Loucy (cell line): ENCODE measurements at regions not wholly inside any gene's neighbourhood (a gene's known extent, or its start where the extent isn't known, plus 50 kb on each side); places are given as distances from the start of the nearest gene placed in this dataset.

ENCODE experiments used
- H2AFZ ChIP-seq: fragments of 200-600 bp; sonication (generic); 2 replicates; pipeline ENCODE4 v1.6.0; 2016; ENCODE audit warnings: antibody characterized with exemption, mild to moderate bottlenecking, low read length, moderate library complexity
- H3F3A ChIP-seq: fragments of 200-600 bp; 2 replicates; pipeline ENCODE4 v1.6.0; 2016; ENCODE audit warnings: antibody characterized with exemption, low read depth, mild to moderate bottlenecking
- H3K27me3 ChIP-seq: fragments of 200-600 bp; sonication (generic); 2 replicates; pipeline ENCODE4 v1.6.1; 2014; ENCODE audit warnings: low read length, mild to moderate bottlenecking; ENCODE audit not compliant: insufficient read depth, poor library complexity, severe bottlenecking
- H3K36me3 ChIP-seq: fragments of 200-600 bp; sonication (generic); 2 replicates; pipeline ENCODE4 v1.6.1; 2016; ENCODE audit warnings: low read length; ENCODE audit not compliant: insufficient read depth
- H3K4me1 ChIP-seq: fragments of 200-600 bp; sonication (generic); 2 replicates; pipeline ENCODE4 v1.5.1; 2014; ENCODE audit warnings: low read length, mild to moderate bottlenecking; ENCODE audit not compliant: insufficient read depth, poor library complexity, severe bottlenecking
- H3K4me2 ChIP-seq: fragments of 200-600 bp; sonication (generic); 2 replicates; pipeline ENCODE4 v1.6.0; 2014; ENCODE audit warnings: antibody characterized with exemption, low read length, low read depth, mild to moderate bottlenecking; ENCODE audit not compliant: poor library complexity, severe bottlenecking
- H3K4me3 ChIP-seq: fragments of 200-600 bp; sonication (generic); 2 replicates; pipeline ENCODE4 v1.5.1; 2014; ENCODE audit warnings: low read length, mild to moderate bottlenecking, mixed read lengths; ENCODE audit not compliant: poor library complexity, severe bottlenecking
- H3K79me2 ChIP-seq: fragments of 200-600 bp; sonication (generic); 2 replicates; pipeline ENCODE4 v1.6.1; 2014; ENCODE audit warnings: low read length; ENCODE audit not compliant: insufficient read depth
- H3K9ac ChIP-seq: fragments of 200-600 bp; sonication (generic); 2 replicates; pipeline ENCODE4 v1.6.0; 2014; ENCODE audit warnings: mild to moderate bottlenecking, low read depth, low read length, moderate library complexity; ENCODE audit not compliant: poor library complexity, severe bottlenecking
- H3K9me2 ChIP-seq: fragments of 200-600 bp; sonication (generic); replicated peaks from 2 replicates; pipeline ENCODE4 v1.6.1; 2016; ENCODE audit warnings: low read depth, low read length, mixed read lengths
- H3K9me3 ChIP-seq: fragments of 200-600 bp; sonication (generic); 2 replicates; pipeline ENCODE4 v1.6.1; 2014; ENCODE audit warnings: mild to moderate bottlenecking, antibody characterized with exemption, low read length, low read depth; ENCODE audit not compliant: insufficient read depth
- H4K20me1 ChIP-seq: fragments of 200-600 bp; sonication (generic); 2 replicates; pipeline ENCODE4 v1.6.0; 2014; ENCODE audit warnings: antibody characterized with exemption, low read length, mild to moderate bottlenecking; ENCODE audit not compliant: insufficient read depth, poor library complexity, severe bottlenecking
- EZH2phosphoT487 ChIP-seq: fragments of 200-600 bp; IDR thresholded peaks from 2 replicates; pipeline ENCODE4 v1.6.1; 2018; ENCODE audit warnings: antibody characterized with exemption, mild to moderate bottlenecking, moderate library complexity, borderline replicate concordance
- TF ChIP-seq, protein P1 (sequence below): fragments of 200-600 bp; sonication (generic); conservative IDR thresholded peaks from 2 replicates; pipeline ENCODE4 v1.5.1; 2014; ENCODE audit warnings: mild to moderate bottlenecking, antibody characterized with exemption, low read length

DNA sequence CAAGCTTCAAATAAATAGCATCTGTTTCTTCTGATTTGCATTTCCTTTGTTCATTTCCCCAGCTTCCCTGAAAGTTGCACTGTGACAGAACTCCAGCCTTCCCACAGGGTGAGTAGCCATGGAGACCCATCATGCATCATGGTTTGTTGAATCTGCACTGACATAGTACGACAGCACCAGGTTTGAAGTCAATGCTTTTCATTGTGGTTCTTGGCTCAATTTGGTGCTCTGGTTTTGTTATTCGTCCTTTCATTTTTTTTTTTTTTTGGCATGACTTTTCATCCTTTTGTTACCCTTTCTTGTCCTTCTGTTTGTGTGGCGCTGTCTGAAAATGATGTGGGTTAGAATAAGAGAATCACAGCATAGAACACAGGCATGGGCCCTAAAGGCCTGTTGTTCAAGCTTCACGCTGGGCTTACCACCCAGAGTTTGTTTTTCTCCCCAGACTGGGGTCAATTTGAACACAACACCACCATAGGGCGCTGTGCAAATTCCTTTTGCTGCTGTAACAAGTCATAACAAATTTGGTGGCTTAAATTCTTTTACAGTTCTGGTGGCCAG, 206.2 kb upstream of the CDH10 start:
- no peaks in the 10 kb centered on the region for H3K9me2 ChIP-seq
- no peaks in the 10 kb centered on the region for H3K79me2 ChIP-seq
- H4K20me1 ChIP-seq: no peaks in the 10 kb centered on the region
- H3K9ac ChIP-seq: no peak overlapping the region
- no peaks in the 10 kb centered on the region for H3K4me1 ChIP-seq
- no peaks in the 10 kb centered on the region for H3K27me3 ChIP-seq
- no peak overlapping the region for H3K4me2 ChIP-seq
- H3K4me3 ChIP-seq: no peak overlapping the region
- no peak for TF ChIP-seq EZH2phosphoT487
- TF ChIP-seq, protein P1, sequence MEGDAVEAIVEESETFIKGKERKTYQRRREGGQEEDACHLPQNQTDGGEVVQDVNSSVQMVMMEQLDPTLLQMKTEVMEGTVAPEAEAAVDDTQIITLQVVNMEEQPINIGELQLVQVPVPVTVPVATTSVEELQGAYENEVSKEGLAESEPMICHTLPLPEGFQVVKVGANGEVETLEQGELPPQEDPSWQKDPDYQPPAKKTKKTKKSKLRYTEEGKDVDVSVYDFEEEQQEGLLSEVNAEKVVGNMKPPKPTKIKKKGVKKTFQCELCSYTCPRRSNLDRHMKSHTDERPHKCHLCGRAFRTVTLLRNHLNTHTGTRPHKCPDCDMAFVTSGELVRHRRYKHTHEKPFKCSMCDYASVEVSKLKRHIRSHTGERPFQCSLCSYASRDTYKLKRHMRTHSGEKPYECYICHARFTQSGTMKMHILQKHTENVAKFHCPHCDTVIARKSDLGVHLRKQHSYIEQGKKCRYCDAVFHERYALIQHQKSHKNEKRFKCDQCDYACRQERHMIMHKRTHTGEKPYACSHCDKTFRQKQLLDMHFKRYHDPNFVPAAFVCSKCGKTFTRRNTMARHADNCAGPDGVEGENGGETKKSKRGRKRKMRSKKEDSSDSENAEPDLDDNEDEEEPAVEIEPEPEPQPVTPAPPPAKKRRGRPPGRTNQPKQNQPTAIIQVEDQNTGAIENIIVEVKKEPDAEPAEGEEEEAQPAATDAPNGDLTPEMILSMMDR: no peak
- no peak overlapping the region for H2AFZ ChIP-seq
- no peaks in the 10 kb centered on the region for H3F3A ChIP-seq
- no peaks in the 10 kb centered on the region for H3K9me3 ChIP-seq
- no peaks in the 10 kb centered on the region for H3K36me3 ChIP-seq

DNA sequence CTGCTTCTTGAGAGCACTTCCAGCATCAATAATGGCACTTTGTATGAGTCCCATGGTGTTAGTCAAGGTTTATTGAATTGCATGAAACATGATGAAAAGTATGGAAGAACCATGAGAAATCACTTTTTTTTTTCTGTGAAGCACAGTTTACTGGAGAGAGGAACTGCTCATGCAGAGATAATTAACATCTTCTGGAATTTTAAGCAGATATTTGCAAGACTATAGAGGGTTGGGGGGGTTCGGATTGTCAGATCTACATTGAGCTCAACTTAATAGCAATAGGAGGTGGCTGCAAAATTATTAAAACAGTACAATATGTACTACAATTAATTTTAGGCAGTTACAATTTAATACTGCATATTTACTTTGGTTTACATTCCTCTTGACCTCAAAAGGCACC, 204.4 kb upstream of the CDH10 start:
- H3K4me2 ChIP-seq: no peak overlapping the region
- TF ChIP-seq, protein P1: no peak
- TF ChIP-seq EZH2phosphoT487: no peak
- H4K20me1 ChIP-seq: no peaks in the 10 kb centered on the region
- H3K9me3 ChIP-seq: no peaks in the 10 kb centered on the region
- no peaks in the 10 kb centered on the region for H3F3A ChIP-seq
- no peak overlapping the region for H3K9ac ChIP-seq
- no peaks in the 10 kb centered on the region for H3K9me2 ChIP-seq
- no peaks in the 10 kb centered on the region for H3K79me2 ChIP-seq
- H2AFZ ChIP-seq: no peak overlapping the region
- H3K4me1 ChIP-seq: no peaks in the 10 kb centered on the region
- no peaks in the 10 kb centered on the region for H3K27me3 ChIP-seq
- no peaks in the 10 kb centered on the region for H3K36me3 ChIP-seq
- no peak overlapping the region for H3K4me3 ChIP-seq

GRCh38 chr5:24831989-24832388, 187.2 kb upstream of the CDH10 start:
- no peaks in the 10 kb centered on the region for H3K79me2 ChIP-seq
- no peak overlapping the region for H2AFZ ChIP-seq
- H3K9me2 ChIP-seq: no peaks in the 10 kb centered on the region
- H4K20me1 ChIP-seq: no peaks in the 10 kb centered on the region
- H3F3A ChIP-seq: no peaks in the 10 kb centered on the region
- H3K27me3 ChIP-seq: no peaks in the 10 kb centered on the region
- H3K4me1 ChIP-seq: no peaks in the 10 kb centered on the region
- no peaks in the 10 kb centered on the region for H3K36me3 ChIP-seq
- H3K9me3 ChIP-seq: no peaks in the 10 kb centered on the region
- no peak overlapping the region for H3K9ac ChIP-seq
- H3K4me2 ChIP-seq: no peak overlapping the region
- no peak overlapping the region for H3K4me3 ChIP-seq
- TF ChIP-seq, protein P1: no peak
- no peak for TF ChIP-seq EZH2phosphoT487
